Smooth muscle cell (in vitro differentiated cells): ENCODE measurements at regions not wholly inside any gene's neighbourhood (a gene's known extent, or its start where the extent isn't known, plus 50 kb on each side); places are given as distances from the start of the nearest gene placed in this dataset.
"Not testable (repeated sequence)": the region's sequence is repeated elsewhere in the genome, so short reads cannot be mapped to it uniquely, and the experiment has no call there.

ENCODE experiments used
- DNase-seq: peaks from one replicate; lab custom pipeline; 2025; ENCODE audit not compliant: unreplicated experiment; lab: John Stamatoyannopoulos, UW
- H2AFZ ChIP-seq: fragments of 200-600 bp; sonication (generic); 2 replicates; pipeline ENCODE4 v1.6.0; 2016; ENCODE audit warnings: antibody characterized with exemption, low read depth, mild to moderate bottlenecking
- H3F3A ChIP-seq: fragments of 200-600 bp; sonication (generic); 2 replicates; pipeline ENCODE4 v1.6.0; 2017; ENCODE audit warnings: antibody characterized with exemption, low read depth
- H3K27ac ChIP-seq: fragments of 200-600 bp; sonication (generic); 2 replicates; pipeline ENCODE4 v1.5.1; 2016; ENCODE audit warnings: low read depth, mild to moderate bottlenecking
- H3K27me3 ChIP-seq: fragments of 200-600 bp; sonication (generic); 2 replicates; pipeline ENCODE4 v1.6.1; 2016; ENCODE audit warnings: low read depth, mild to moderate bottlenecking
- H3K36me3 ChIP-seq: fragments of 200-600 bp; sonication (generic); 2 replicates; pipeline ENCODE4 v1.5.1; 2016; ENCODE audit warnings: low read depth
- H3K4me1 ChIP-seq: fragments of 200-600 bp; sonication (generic); 2 replicates; pipeline ENCODE4 v1.5.1; 2016; ENCODE audit warnings: low read depth
- H3K4me2 ChIP-seq: fragments of 200-600 bp; sonication (generic); 2 replicates; pipeline ENCODE4 v1.6.0; 2016; ENCODE audit warnings: mild to moderate bottlenecking
- H3K4me3 ChIP-seq: fragments of 200-600 bp; sonication (generic); 2 replicates; pipeline ENCODE4 v1.5.1; 2016; ENCODE audit warnings: mild to moderate bottlenecking
- H3K79me2 ChIP-seq: fragments of 200-600 bp; sonication (generic); 2 replicates; pipeline ENCODE4 v1.6.0; 2016; ENCODE audit warnings: low read depth, mild to moderate bottlenecking
- H3K9ac ChIP-seq: fragments of 200-600 bp; sonication (generic); 2 replicates; pipeline ENCODE4 v1.6.0; 2016; ENCODE audit warnings: low read depth
- H3K9me3 ChIP-seq: fragments of 200-600 bp; sonication (generic); replicated peaks from 2 replicates; pipeline ENCODE4 v1.5.1; 2016; ENCODE audit warnings: low read depth
- H4K20me1 ChIP-seq: fragments of 200-600 bp; sonication (generic); 2 replicates; pipeline ENCODE4 v1.6.0; 2016; ENCODE audit warnings: low read depth
- CTCF ChIP-seq: fragments of 200-600 bp; sonication (generic); IDR thresholded peaks from 2 replicates; pipeline ENCODE4 v1.5.1; 2017; ENCODE audit warnings: borderline replicate concordance, mild to moderate bottlenecking, antibody characterized with exemption; ENCODE audit not compliant: insufficient read depth, poor library complexity, severe bottlenecking
- WGBS: methylation state at CpG from one replicate; pipeline ENCODE4 v1.1.7; 2016; ENCODE audit warnings: low lambda C conversion rate; 5-methylcytosine and 5-hydroxymethylcytosine counted together

DNA sequence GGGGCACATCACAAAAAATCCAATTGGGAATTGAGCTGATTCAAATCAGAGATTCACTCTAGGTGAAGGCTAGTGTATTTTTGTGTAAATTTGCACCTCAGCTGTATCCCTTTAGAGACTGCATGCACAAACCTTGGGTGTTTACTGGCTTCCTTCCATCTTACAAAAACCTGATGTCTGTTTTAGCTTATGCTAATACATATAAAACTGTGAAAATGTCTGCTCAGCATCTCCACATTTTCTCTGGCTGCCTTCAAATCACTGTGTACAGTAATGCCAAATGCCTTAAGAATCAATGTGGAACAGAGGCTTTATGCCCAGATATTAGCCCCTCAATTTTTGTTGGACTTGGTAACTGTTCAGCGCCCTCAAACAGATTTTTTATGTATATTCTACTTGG is 675.8 kb upstream of the SLITRK6 start:
- Histone ChIP-seq H3K79me2 (no peaks in the 10 kb centered on the region), H3K4me3 (no peak overlapping the region), H3K9me3 (no peaks in the 10 kb centered on the region), H3K36me3 (no peaks in the 10 kb centered on the region), H3K4me2 (no peak overlapping the region), H3K4me1 (no peaks in the 10 kb centered on the region), H3F3A (no peaks in the 10 kb centered on the region), H3K27ac (no peak overlapping the region), H2AFZ (no peak overlapping the region), H3K27me3 (no peaks in the 10 kb centered on the region), H4K20me1 (no peaks in the 10 kb centered on the region), H3K9ac (no peak overlapping the region)
- 100% methylated on average over 1 of the region's 1 CpG for WGBS
- TF ChIP-seq CTCF, result no peak
- no peak for DNase-seq

DNA sequence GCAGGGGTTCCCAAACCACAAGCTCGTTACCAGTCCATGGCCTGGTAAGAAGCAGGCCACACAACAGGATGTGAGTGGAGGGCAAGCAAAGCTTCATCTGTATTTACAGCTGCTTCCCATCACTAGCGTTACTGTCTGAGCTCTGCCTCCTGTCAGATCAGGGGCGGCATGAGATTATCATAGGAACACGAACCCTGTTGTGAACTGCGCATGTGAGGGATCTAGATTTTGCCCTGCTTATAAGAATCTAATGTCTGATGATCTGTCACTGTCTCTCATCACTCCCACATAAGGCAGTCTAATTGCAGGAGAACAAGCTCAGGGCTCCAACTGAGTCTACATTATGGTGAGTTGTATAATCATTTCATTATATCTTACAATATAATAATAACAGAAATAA is 677.4 kb upstream of the SLITRK6 start:
- H3F3A ChIP-seq, result no peaks in the 10 kb centered on the region
- no peaks in the 10 kb centered on the region for H4K20me1 ChIP-seq
- TF ChIP-seq CTCF, result no peak
- no peaks in the 10 kb centered on the region for H3K9me3 ChIP-seq
- no peak overlapping the region for H3K27ac ChIP-seq
- H3K79me2 ChIP-seq, result no peaks in the 10 kb centered on the region
- H2AFZ ChIP-seq, result no peak overlapping the region
- no peaks in the 10 kb centered on the region for H3K36me3 ChIP-seq
- no peak for DNase-seq
- H3K4me3 ChIP-seq, result no peak overlapping the region
- no peaks in the 10 kb centered on the region for H3K4me1 ChIP-seq
- H3K27me3 ChIP-seq, result no peaks in the 10 kb centered on the region
- H3K4me2 ChIP-seq, result no peak overlapping the region
- 52% methylated on average over 5 of the region's 5 CpGs for WGBS
- no peak overlapping the region for H3K9ac ChIP-seq

GRCh38 chr13:86486582-86486981 is 687.4 kb upstream of the SLITRK6 start:
- H3K4me2 ChIP-seq, result no peak overlapping the region
- H3K4me3 ChIP-seq, result no peak overlapping the region
- no peaks in the 10 kb centered on the region for H3F3A ChIP-seq
- H4K20me1 ChIP-seq, result no peaks in the 10 kb centered on the region
- WGBS, result 82% methylated on average over 3 of the region's 3 CpGs
- no peak for TF ChIP-seq CTCF
- H3K27me3 ChIP-seq, result no peaks in the 10 kb centered on the region
- no peak overlapping the region for H3K9ac ChIP-seq
- no peak overlapping the region for H3K27ac ChIP-seq
- no peaks in the 10 kb centered on the region for H3K9me3 ChIP-seq
- no peak overlapping the region for H2AFZ ChIP-seq
- H3K4me1 ChIP-seq, result no peaks in the 10 kb centered on the region
- H3K79me2 ChIP-seq, result no peaks in the 10 kb centered on the region
- no peaks in the 10 kb centered on the region for H3K36me3 ChIP-seq
- no peak for DNase-seq

DNA sequence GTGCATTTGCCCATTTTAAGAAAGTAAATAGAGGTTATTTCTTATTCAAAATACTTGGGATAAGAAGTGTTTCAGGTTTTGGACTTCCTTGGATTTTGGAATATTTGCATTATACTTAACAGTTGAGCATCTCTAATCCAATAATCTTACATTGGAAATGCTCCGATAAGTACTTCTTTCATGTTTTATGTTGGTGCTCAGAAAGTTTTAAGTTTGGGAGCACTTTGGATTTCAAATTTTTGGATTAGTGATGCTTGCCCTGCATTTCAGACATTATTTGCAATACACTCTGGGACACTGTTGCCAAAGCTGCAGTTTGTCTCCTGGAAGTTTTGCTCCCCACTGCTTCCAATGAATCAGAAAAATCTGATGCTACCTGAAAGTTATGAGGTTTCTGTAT is 691.9 kb upstream of the SLITRK6 start:
- H3F3A ChIP-seq, result no peaks in the 10 kb centered on the region
- TF ChIP-seq CTCF, result no peak
- no peak overlapping the region for H3K4me2 ChIP-seq
- no peaks in the 10 kb centered on the region for H3K4me1 ChIP-seq
- H3K79me2 ChIP-seq, result no peaks in the 10 kb centered on the region
- H3K9ac ChIP-seq, result no peak overlapping the region
- no peak overlapping the region for H2AFZ ChIP-seq
- no peak overlapping the region for H3K27ac ChIP-seq
- no peaks in the 10 kb centered on the region for H3K9me3 ChIP-seq
- no peak for DNase-seq
- H3K4me3 ChIP-seq, result no peak overlapping the region
- no peaks in the 10 kb centered on the region for H3K36me3 ChIP-seq
- H4K20me1 ChIP-seq, result no peaks in the 10 kb centered on the region
- no peaks in the 10 kb centered on the region for H3K27me3 ChIP-seq
- WGBS, result 87% methylated on average over 1 of the region's 1 CpG

- not testable (repeated sequence) for H3F3A ChIP-seq, H3K36me3 ChIP-seq, H3K4me3 ChIP-seq, H4K20me1 ChIP-seq, H3K4me1 ChIP-seq, H3K9ac ChIP-seq, H3K9me3 ChIP-seq, H3K27ac ChIP-seq, H3K79me2 ChIP-seq, H3K27me3 ChIP-seq, DNase-seq, H2AFZ ChIP-seq, H3K4me2 ChIP-seq
- WGBS, result 88% methylated on average over 10 of the region's 10 CpGs
Measured at GRCh38 chr13:86501931-86502330, 702.7 kb upstream of the SLITRK6 start.
